SU-DHL-6 (cell line): ENCODE measurements at regions not wholly inside any gene's neighbourhood (a gene's known extent, or its start where the extent isn't known, plus 50 kb on each side); places are given as distances from the start of the nearest gene placed in this dataset.
"Not testable (repeated sequence)": the region's sequence is repeated elsewhere in the genome, so short reads cannot be mapped to it uniquely, and the experiment has no call there.

Source experiments
- CTCF ChIP-seq: fragments of 200-600 bp; sonication (generic); IDR thresholded peaks from one replicate; pipeline ENCODE4 v1.5.1; 2017; ENCODE audit warnings: antibody characterized with exemption, mild to moderate bottlenecking, low read length, moderate library complexity; ENCODE audit not compliant: insufficient read depth, poor library complexity, severe bottlenecking
- EZH2phosphoT487 ChIP-seq: fragments of 200-600 bp; sonication (generic), shearing (Covaris generic); conservative IDR thresholded peaks from 2 replicates; pipeline ENCODE4 v1.6.1; 2018; ENCODE audit warnings: mild to moderate bottlenecking, antibody characterized with exemption, low read length, moderate library complexity, mixed read lengths

GRCh38 chr14:105648609-105649535 is 122.5 kb downstream of the TMEM121 start:
- TF ChIP-seq CTCF, EZH2phosphoT487: not testable (repeated sequence)
